GM12892 (cell line): ENCODE measurements at regions not wholly inside any gene's neighbourhood (a gene's known extent, or its start where the extent isn't known, plus 50 kb on each side); places are given as distances from the start of the nearest gene placed in this dataset.

Source experiments
- DNase-seq: peaks from one replicate; pipeline ENCODE4 v3.0.0; 2011; ENCODE audit not compliant: insufficient read length
- FAIRE-seq: peaks from 2 replicates; lab custom pipeline; 2011; peaks lifted over from hg19 to GRCh38; lab: Jason Lieb, UNC
- POLR2A ChIP-seq: IDR thresholded peaks from 2 replicates; pipeline ENCODE4 v1.6.1; 2011; ENCODE audit warnings: low read depth, low read length, control low read depth
- POLR2AphosphoS5 ChIP-seq: IDR thresholded peaks from 2 replicates; pipeline ENCODE4 v1.6.1; 2011; ENCODE audit warnings: low read depth, low read length, control low read depth
- TAF1 ChIP-seq: IDR thresholded peaks from 2 replicates; pipeline ENCODE4 v1.6.1; 2011; ENCODE audit warnings: low read depth, mild to moderate bottlenecking, control low read depth, low read length, borderline replicate concordance

- TF ChIP-seq TAF1 (no peak), POLR2AphosphoS5 (no peak), POLR2A (no peak)
- no peak for FAIRE-seq
- DNase-seq, result no peak
Observed at GRCh38 chr13:67791047-67791446, 560.9 kb upstream of the PCDH9 start.

GRCh38 chr13:67776151-67776550 lies 546.0 kb upstream of the PCDH9 start:
- no peak for TF ChIP-seq TAF1
- TF ChIP-seq POLR2A, result no peak
- no peak for TF ChIP-seq POLR2AphosphoS5
- no peak for DNase-seq
- no peak for FAIRE-seq

DNA sequence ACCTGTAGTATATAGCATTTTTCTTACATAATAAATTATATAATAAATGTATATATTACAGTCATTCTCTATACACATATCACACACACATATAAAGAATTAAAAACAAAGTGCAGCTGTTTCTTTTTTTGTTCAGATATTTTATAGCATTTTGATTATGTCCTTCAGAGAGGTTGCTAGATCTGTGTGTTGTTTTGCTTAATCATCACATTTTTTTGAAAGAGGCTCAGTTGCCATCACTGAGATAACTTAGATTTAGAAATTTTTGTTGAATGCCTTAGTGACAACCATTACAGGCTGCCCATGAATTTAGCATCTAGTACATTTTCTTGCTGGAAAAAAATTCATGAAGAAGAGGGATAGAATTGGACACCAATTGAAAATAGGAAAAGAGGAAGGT lies 545.2 kb upstream of the PCDH9 start:
- DNase-seq (no peak), FAIRE-seq (no peak)
- no peak for TF ChIP-seq POLR2AphosphoS5
- TF ChIP-seq TAF1, result no peak
- no peak for TF ChIP-seq POLR2A

- no peak for DNase-seq
- FAIRE-seq, result no peak
- no peak for TF ChIP-seq POLR2A
- TF ChIP-seq TAF1, result no peak
- TF ChIP-seq POLR2AphosphoS5, result no peak
Observed at GRCh38 chr13:67772807-67773453, 542.8 kb upstream of the PCDH9 start.

DNA sequence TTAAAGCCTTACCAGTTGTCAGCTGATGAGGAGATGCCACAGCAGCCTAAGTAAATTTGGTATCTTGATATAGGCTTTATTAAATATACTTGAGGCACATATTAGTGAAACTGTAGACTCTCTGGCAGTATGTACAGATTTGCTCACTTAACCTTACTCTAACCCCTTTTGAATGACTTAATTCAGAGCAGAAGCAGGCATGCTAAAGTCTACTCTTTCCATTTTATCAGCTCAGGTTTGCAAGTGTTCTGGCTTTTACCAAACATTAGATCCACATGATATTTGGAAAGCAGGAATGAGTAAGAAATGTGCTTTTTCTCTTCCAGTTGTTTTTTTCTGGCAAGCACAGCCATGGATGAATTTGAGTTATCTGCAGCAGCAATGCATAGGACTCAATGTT lies 541.0 kb upstream of the PCDH9 start:
- no peak for DNase-seq
- no peak for FAIRE-seq
- TF ChIP-seq POLR2AphosphoS5, result no peak
- TF ChIP-seq TAF1, result no peak
- TF ChIP-seq POLR2A, result no peak

DNA sequence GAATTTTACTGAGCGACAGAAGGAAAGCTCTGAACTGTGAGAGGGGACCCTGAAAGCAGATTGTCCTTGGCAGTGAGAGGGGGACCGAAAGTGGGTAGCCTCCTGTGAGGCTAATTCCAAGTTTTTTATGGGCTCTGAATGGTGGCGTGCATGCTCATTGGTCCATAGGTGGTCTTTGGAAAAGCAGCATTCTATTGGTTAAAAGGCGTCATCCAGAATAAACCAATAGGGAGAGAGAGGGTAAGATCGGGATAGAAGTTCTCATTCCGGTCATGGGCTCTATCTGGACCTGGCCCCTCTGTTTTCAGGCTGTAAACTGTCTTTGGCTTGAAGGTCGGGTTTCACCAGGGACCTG lies 539.8 kb upstream of the PCDH9 start:
- FAIRE-seq (no peak), DNase-seq (no peak)
- TF ChIP-seq POLR2A (no peak), TAF1 (no peak), POLR2AphosphoS5 (no peak)

DNA sequence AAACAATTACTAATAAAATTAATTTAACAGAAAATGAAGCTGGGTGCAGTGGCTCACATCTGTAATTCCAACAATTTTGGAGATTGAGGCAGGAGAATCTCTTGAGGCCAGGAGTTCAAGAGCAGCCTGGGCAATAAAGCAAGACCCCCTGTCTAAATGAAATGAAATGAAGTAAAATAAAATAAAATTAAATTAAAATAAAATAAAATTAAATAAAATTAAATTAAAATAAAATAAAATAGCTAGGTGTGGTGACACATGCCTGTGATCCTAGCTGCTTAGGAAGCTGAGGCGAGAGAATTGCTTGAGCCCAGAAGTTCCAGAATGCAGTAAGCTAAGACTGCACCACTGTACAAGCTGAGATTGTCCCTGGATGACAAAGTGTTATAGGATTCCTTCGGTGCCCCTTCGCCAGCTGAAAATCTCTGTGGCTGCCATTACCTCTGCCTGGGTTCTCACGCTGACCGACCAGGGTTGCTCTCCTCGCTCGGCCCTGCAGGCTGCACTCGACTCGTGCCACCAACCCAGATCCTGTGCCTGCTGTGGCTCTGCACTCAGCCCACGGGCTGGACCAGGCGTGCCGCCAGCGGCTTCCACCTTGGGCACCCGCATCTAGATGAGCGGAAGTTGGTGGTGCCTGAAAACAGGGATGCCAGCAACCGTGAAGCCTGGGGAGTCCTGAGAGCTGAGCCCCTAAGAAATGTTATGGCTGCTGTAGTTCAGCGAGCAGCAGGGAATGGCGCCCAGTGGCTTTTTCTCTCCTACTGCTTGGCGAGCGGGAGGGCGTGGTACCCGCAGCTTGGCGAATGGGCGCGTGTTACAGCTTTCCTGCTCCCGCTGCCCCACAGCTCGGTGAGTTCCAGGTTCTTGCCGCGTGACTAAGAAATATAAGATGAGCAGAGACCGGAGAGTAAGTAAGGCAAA lies 539.2 kb upstream of the PCDH9 start:
- no peak for TF ChIP-seq POLR2A
- TF ChIP-seq TAF1, result no peak
- TF ChIP-seq POLR2AphosphoS5, result no peak
- DNase-seq (no peak), FAIRE-seq (no peak)

DNA sequence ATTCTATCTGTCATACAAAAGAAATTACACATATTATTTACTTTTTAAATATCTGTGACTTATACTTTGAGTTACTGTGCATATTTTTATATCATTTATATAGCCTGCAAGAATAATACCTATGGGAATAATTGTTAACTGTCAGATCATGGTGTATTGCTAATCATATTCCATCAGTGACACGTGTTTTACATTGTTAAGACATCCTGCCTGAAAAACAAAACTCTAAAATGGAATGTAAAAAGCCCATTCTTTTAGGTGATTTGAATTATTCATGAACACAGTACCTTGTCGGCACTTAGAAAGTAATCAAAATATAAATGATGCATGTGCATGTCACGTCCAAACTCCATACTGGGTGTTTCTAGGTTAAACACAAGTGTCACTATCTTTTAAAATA lies 533.8 kb upstream of the PCDH9 start:
- no peak for FAIRE-seq
- TF ChIP-seq POLR2A, result no peak
- TF ChIP-seq POLR2AphosphoS5, result no peak
- no peak for TF ChIP-seq TAF1
- no peak for DNase-seq

DNA sequence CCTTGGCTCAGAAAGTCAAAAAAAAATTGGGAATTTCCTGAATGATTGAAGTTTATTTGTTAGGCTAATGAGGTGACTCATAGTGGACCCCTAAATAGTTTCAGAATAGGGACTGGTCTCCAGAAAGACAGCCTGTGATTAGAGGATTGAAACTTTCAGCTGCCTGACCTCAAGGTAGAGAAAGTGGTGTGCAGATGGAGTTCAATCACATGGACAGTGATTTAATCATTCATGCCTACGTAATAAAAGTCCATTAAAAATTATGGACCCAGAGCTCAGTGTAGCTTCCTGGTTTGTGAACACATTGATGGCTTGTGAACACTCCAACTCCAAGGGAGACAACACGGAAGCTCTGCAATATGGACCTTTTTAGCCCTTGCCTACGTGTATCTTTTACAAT lies 533.2 kb upstream of the PCDH9 start:
- TF ChIP-seq POLR2AphosphoS5 (no peak), TAF1 (no peak), POLR2A (no peak)
- no peak for FAIRE-seq
- DNase-seq, result no peak

- FAIRE-seq (no peak), DNase-seq (no peak)
- no peak for TF ChIP-seq POLR2AphosphoS5
Observed at GRCh38 chr13:67758975-67759374, 528.8 kb upstream of the PCDH9 start.

GRCh38 chr13:67754012-67754411 lies 523.9 kb upstream of the PCDH9 start:
- FAIRE-seq (no peak), DNase-seq (no peak)
- TF ChIP-seq POLR2AphosphoS5 (no peak), POLR2A (no peak), TAF1 (no peak)

DNA sequence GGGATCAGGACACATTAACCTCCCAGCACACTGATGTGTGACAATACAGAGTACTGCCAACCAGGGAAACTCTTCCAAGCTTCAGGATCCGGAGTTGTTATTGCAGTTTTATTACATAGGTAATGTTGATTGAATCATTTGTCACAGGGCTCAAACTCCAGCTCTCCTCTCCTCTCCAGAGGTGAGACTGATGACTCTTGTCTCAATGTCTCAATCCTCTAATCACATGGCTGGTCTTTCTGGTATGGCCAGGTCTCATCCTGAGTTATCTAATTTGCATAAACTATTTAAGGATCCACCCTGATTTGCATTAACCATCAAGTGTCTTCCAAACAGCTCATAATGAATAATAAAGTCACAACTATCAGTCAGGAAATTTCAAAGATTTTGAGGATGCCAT lies 522.6 kb upstream of the PCDH9 start:
- FAIRE-seq, result no peak
- no peak for DNase-seq

More for the DNA sequence above, 522.6 kb upstream of the PCDH9 start:
- no peak for TF ChIP-seq TAF1
- TF ChIP-seq POLR2AphosphoS5, result no peak
- no peak for TF ChIP-seq POLR2A
